ENCODE measurements at regions not wholly inside any gene's neighbourhood (a gene's known extent, or its start where the extent isn't known, plus 50 kb on each side); places are given as distances from the start of the nearest gene placed in this dataset.
"Not testable (repeated sequence)": the region's sequence is repeated elsewhere in the genome, so short reads cannot be mapped to it uniquely, and the experiment has no call there.

GRCh38 chr20:24850176-24850575, 98.9 kb upstream of the CST7 start:
- Mint-ChIP-seq H3K4me1 (ENCODE audit: low read depth, unreplicated experiment) (no peaks in the 10 kb centered on the region), H3K9me3 (ENCODE audit: unreplicated experiment) (peaks cover 5% of the 10 kb centered on the region), H3K36me3 (ENCODE audit: unreplicated experiment) (peaks cover 5% of the 10 kb centered on the region), H3K4me3 (ENCODE audit: unreplicated experiment) (no peak overlapping the region), H3K27ac (ENCODE audit: unreplicated experiment) (no peak overlapping the region), H3K27me3 (ENCODE audit: unreplicated experiment) (peaks cover 2% of the 10 kb centered on the region)
- TF ChIP-seq CTCF (IDR thresholded peaks at IDR 0.05; ENCODE audit: partially characterized antibody, unreplicated experiment) = no peak
- no peak for DNase-seq

GRCh38 chr20:24851346-24852019, 97.6 kb upstream of the CST7 start:
- Mint-ChIP-seq H3K27me3 (ENCODE audit: unreplicated experiment) (peaks cover 5% of the 10 kb centered on the region), H3K27ac (ENCODE audit: unreplicated experiment) (no peak overlapping the region), H3K4me1 (ENCODE audit: low read depth, unreplicated experiment) (no peaks in the 10 kb centered on the region), H3K4me3 (ENCODE audit: unreplicated experiment) (no peak overlapping the region), H3K36me3 (ENCODE audit: unreplicated experiment) (peaks cover 8% of the 10 kb centered on the region), H3K9me3 (ENCODE audit: unreplicated experiment) (peaks cover 6% of the 10 kb centered on the region)
- no peak for DNase-seq
- no peak for TF ChIP-seq CTCF (IDR thresholded peaks at IDR 0.05; ENCODE audit: partially characterized antibody, unreplicated experiment)

GRCh38 chr20:24853916-24854315, 95.2 kb upstream of the CST7 start:
- no peak for DNase-seq
- Mint-ChIP-seq H3K27ac (ENCODE audit: unreplicated experiment) (no peak overlapping the region), H3K27me3 (ENCODE audit: unreplicated experiment) (peaks cover 5% of the 10 kb centered on the region), H3K4me3 (ENCODE audit: unreplicated experiment) (no peak overlapping the region), H3K4me1 (ENCODE audit: low read depth, unreplicated experiment) (no peaks in the 10 kb centered on the region), H3K9me3 (ENCODE audit: unreplicated experiment) (peaks cover 9% of the 10 kb centered on the region), H3K36me3 (ENCODE audit: unreplicated experiment) (peaks cover 17% of the 10 kb centered on the region)
- no peak for TF ChIP-seq CTCF (IDR thresholded peaks at IDR 0.05; ENCODE audit: partially characterized antibody, unreplicated experiment)

- H3K27ac Mint-ChIP-seq (ENCODE audit: unreplicated experiment) = no peak overlapping the region
- no peak for TF ChIP-seq CTCF (IDR thresholded peaks at IDR 0.05; ENCODE audit: partially characterized antibody, unreplicated experiment)
- no peak overlapping the region for H3K4me3 Mint-ChIP-seq (ENCODE audit: unreplicated experiment)
- H3K27me3 Mint-ChIP-seq (ENCODE audit: unreplicated experiment) = peaks cover 3% of the 10 kb centered on the region
- H3K36me3 Mint-ChIP-seq (ENCODE audit: unreplicated experiment) = peaks cover 29% of the 10 kb centered on the region
- H3K9me3 Mint-ChIP-seq (ENCODE audit: unreplicated experiment) = peaks cover 15% of the 10 kb centered on the region
- no peaks in the 10 kb centered on the region for H3K4me1 Mint-ChIP-seq (ENCODE audit: low read depth, unreplicated experiment)
- no peak for DNase-seq
These were observed 93.2 kb upstream of the CST7 start for GRCh38 chr20:24855848-24856247.

- not testable (repeated sequence) for DNase-seq; H3K4me1 Mint-ChIP-seq (ENCODE audit: low read depth, unreplicated experiment); H3K27ac Mint-ChIP-seq (ENCODE audit: unreplicated experiment); H3K27me3 Mint-ChIP-seq (ENCODE audit: unreplicated experiment); H3K4me3 Mint-ChIP-seq (ENCODE audit: unreplicated experiment)
- Mint-ChIP-seq H3K36me3 (ENCODE audit: unreplicated experiment) (peaks cover 32% of the 10 kb centered on the region), H3K9me3 (ENCODE audit: unreplicated experiment) (peaks cover 15% of the 10 kb centered on the region)
These were observed 90.6 kb upstream of the CST7 start for GRCh38 chr20:24858500-24858899.

Data from glutamatergic neuron (in vitro differentiated cells).